CD4-positive, alpha-beta T cell treated with Interleukin-17A for 1 hour (primary cell): ENCODE measurements at regions not wholly inside any gene's neighbourhood (a gene's known extent, or its start where the extent isn't known, plus 50 kb on each side); places are given as distances from the start of the nearest gene placed in this dataset.

Source experiments
- DNase-seq: peaks from one replicate; pipeline ENCODE4 v3.0.0-alpha.2; 2020

GRCh38 chr4:36841583-36842326, 402.8 kb upstream of the NWD2 start:
- DNase-seq, result no peak

GRCh38 chr4:36844448-36844847, 400.1 kb upstream of the NWD2 start:
- no peak for DNase-seq

- DNase-seq, result no peak
Observed at GRCh38 chr4:36852856-36853255, 391.7 kb upstream of the NWD2 start.

- no peak for DNase-seq
Observed at GRCh38 chr4:36854554-36854953, 390.0 kb upstream of the NWD2 start.

- DNase-seq, result no peak
Observed at GRCh38 chr4:36863601-36864000, 380.9 kb upstream of the NWD2 start.

- no peak for DNase-seq
Observed at GRCh38 chr4:36870121-36870520, 374.4 kb upstream of the NWD2 start.

GRCh38 chr4:36872679-36873078, 371.9 kb upstream of the NWD2 start:
- no peak for DNase-seq

GRCh38 chr4:36884151-36884550, 360.4 kb upstream of the NWD2 start:
- DNase-seq, result no peak

- no peak for DNase-seq
Observed at GRCh38 chr4:36891971-36892370, 352.6 kb upstream of the NWD2 start.

- no peak for DNase-seq
Observed at GRCh38 chr4:36900446-36900987, 344.0 kb upstream of the NWD2 start.

- no peak for DNase-seq
Observed at GRCh38 chr4:36904823-36905222, 339.7 kb upstream of the NWD2 start.

- DNase-seq, result no peak
Observed at GRCh38 chr4:36914106-36914505, 330.4 kb upstream of the NWD2 start.

- no peak for DNase-seq
Observed at GRCh38 chr4:36915717-36916116, 328.8 kb upstream of the NWD2 start.

- no peak for DNase-seq
Observed at GRCh38 chr4:36917413-36917812, 327.1 kb upstream of the NWD2 start.

- DNase-seq, result no peak
Observed at GRCh38 chr4:36919721-36920120, 324.8 kb upstream of the NWD2 start.

- DNase-seq, result no peak
Observed at GRCh38 chr4:36921476-36922216, 322.9 kb upstream of the NWD2 start.

GRCh38 chr4:36930562-36931111, 313.9 kb upstream of the NWD2 start:
- DNase-seq, result no peak

- DNase-seq, result no peak
Observed at GRCh38 chr4:36944232-36944631, 300.3 kb upstream of the NWD2 start.

- DNase-seq, result no peak
Observed at GRCh38 chr4:36961420-36961819, 283.1 kb upstream of the NWD2 start.

GRCh38 chr4:36966756-36967460, 277.6 kb upstream of the NWD2 start:
- no peak for DNase-seq

GRCh38 chr4:36979533-36979932, 265.0 kb upstream of the NWD2 start:
- DNase-seq, result no peak

- DNase-seq, result no peak
Observed at GRCh38 chr4:36990128-36990872, 254.2 kb upstream of the NWD2 start.

GRCh38 chr4:36997727-36998126, 246.8 kb upstream of the NWD2 start:
- DNase-seq, result no peak
